ENCODE measurements at regions not wholly inside any gene's neighbourhood (a gene's known extent, or its start where the extent isn't known, plus 50 kb on each side); places are given as distances from the start of the nearest gene placed in this dataset.

DNA sequence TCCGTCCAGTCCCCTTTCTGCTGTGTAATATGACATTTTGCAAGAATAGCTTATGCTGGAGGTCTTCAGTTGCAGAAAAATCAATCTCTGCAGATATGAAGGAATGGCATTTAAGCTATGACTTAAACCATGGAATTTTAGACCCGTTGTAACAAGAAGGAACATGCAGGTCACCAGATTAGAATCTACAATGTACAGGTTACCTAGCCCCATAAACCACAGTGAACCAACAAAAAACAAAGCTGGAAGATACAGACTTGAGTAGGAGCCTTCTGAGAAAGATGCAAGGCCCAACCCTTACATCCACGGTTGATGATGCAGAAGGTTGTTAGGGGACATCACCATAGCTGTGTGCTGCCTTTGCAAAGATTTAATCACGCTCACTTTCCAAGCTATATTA, 132.5 kb downstream of the WT1 start:
- Mint-ChIP-seq H3K27ac (no peak overlapping the region), H3K4me3 (ENCODE audit: low read depth) (no peak overlapping the region), H3K27me3 (ENCODE audit: low read depth) (no peaks in the 10 kb centered on the region), H3K36me3 (ENCODE audit: low read depth) (no peaks in the 10 kb centered on the region), H3K4me1 (ENCODE audit: low read depth) (no peaks in the 10 kb centered on the region), H3K9me3 (no peaks in the 10 kb centered on the region)
- DNase-seq (ENCODE audit: low spot score) = no peak
- intact Hi-C loops (cut with micrococcal nuclease) = no loop called here

DNA sequence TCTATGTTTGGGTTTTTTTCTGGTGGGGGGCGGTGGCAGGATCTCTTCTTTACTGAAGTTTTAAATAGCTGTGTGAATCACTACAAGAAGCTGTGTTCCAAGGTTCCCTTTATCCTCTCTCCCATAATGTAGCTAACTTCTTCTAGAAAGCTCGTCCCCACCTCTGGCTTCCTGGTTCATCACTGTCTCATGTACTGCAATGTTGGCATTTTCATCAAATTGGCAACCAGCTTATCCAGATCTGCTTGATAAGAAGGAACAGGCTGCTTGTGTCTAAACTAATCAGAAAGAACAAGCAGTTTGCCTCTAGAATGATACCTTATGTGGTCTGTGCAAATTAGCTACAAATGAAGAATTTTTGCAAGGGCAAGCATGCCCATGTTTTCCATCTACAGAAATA, 130.8 kb downstream of the WT1 start:
- no peaks in the 10 kb centered on the region for H3K4me1 Mint-ChIP-seq (ENCODE audit: low read depth)
- H3K36me3 Mint-ChIP-seq (ENCODE audit: low read depth) = no peaks in the 10 kb centered on the region
- DNase-seq (ENCODE audit: low spot score) = no peak
- H3K27me3 Mint-ChIP-seq (ENCODE audit: low read depth) = no peaks in the 10 kb centered on the region
- H3K27ac Mint-ChIP-seq = no peak overlapping the region
- intact Hi-C loops (cut with micrococcal nuclease) = no loop called here
- H3K4me3 Mint-ChIP-seq (ENCODE audit: low read depth) = no peak overlapping the region
- H3K9me3 Mint-ChIP-seq = no peaks in the 10 kb centered on the region

DNA sequence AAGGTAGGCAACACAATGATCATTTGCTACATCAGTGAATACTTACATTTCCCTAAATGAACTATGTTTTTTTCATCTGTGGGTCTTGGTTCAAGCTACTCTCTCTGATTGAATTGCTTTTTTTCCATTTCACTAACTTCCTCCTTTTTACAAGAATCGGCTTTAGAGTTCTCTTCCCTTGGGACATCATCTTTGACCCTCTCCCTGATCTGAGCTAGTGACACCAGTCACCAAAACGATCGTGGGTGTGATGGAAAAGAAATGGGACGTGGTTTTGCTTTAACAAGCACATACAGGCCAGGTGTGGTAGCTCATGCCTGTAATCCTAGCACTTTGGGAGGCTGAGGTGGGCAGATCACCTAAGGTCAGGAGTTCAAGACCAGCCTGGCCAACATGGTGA, 129.9 kb downstream of the WT1 start:
- Mint-ChIP-seq H3K9me3 (no peaks in the 10 kb centered on the region), H3K4me1 (ENCODE audit: low read depth) (no peaks in the 10 kb centered on the region), H3K4me3 (ENCODE audit: low read depth) (no peak overlapping the region), H3K36me3 (ENCODE audit: low read depth) (no peaks in the 10 kb centered on the region), H3K27me3 (ENCODE audit: low read depth) (no peaks in the 10 kb centered on the region), H3K27ac (no peak overlapping the region)
- intact Hi-C loops (cut with micrococcal nuclease) = no loop called here
- DNase-seq (ENCODE audit: low spot score) = no peak

DNA sequence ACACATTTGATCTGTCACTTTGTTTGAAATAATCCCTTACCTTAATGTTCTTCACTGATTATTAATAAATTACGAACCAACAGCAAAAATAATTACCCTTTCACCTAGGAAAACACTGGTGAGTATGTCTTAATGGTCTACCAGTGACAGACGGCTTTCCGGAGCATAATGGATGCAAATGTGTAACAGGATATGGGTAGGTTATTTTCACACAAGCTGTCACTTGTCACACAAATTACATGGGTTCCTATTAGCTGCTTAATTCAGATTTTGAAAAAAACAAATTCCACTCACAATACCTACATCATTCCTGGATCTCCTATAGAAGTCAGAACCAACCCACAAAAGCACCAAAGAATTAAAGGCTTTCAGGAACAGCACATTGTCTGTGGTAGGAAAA, 127.9 kb downstream of the WT1 start:
- no peak overlapping the region for H3K27ac Mint-ChIP-seq
- no peak overlapping the region for H3K4me3 Mint-ChIP-seq (ENCODE audit: low read depth)
- intact Hi-C loops (cut with micrococcal nuclease) = no loop called here
- DNase-seq (ENCODE audit: low spot score) = no peak
- no peaks in the 10 kb centered on the region for H3K27me3 Mint-ChIP-seq (ENCODE audit: low read depth)
- H3K36me3 Mint-ChIP-seq (ENCODE audit: low read depth) = no peaks in the 10 kb centered on the region
- no peaks in the 10 kb centered on the region for H3K4me1 Mint-ChIP-seq (ENCODE audit: low read depth)
- H3K9me3 Mint-ChIP-seq = no peaks in the 10 kb centered on the region

DNA sequence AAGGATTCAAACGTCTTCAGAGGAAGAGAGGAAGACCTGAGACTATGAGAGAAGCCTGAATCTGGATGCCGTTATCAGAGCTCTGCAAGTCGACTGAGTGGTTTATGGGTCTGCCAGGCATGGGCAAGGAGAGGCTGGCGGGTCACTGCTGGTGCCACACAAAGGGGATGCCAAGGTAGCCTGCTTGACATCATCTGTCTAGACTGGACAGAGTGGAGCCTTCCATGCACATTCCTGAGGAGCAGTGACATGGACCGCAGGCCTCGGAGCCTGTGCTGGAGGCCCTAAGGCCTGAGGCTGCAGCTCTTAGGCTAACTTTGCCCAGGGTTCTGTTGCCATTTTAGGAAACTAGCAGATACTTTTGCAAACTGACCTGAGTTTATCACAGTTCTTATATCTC, 127.4 kb downstream of the WT1 start:
- H3K4me1 Mint-ChIP-seq (ENCODE audit: low read depth) = no peaks in the 10 kb centered on the region

DNA sequence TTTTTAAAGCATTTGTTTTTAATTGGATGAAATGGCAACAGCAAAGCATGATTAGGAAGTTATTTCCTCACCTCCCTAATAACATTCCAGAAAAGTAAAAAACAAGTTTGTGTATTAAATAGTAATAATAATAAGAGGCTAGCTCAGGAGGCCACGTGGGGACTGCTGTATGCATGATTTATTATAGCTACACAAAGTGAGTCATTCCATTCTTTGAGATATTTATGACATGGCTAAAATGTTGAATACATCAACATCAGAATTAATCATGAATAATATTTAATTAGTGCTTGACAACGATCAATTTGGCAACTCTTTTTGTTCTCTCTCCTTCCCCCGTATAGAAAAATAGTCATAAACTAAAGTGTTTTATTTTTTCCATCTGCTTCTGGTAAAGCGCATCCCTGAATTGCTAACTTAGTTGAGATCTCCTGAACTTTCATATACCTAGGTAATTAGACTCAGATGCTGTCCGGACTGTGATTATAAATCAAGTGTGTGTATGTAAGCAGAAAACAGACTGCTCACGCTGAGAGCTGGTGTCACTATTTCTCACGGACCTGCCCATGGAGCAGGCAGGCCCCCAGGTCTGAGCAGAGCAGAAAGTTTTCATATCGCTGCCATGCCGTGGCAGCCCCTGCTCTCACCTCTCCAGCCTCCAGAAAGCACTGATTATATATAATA, 125.7 kb downstream of the WT1 start:
- Mint-ChIP-seq H3K27ac (no peak overlapping the region), H3K4me1 (ENCODE audit: low read depth) (no peaks in the 10 kb centered on the region), H3K27me3 (ENCODE audit: low read depth) (no peaks in the 10 kb centered on the region), H3K4me3 (ENCODE audit: low read depth) (no peak overlapping the region), H3K9me3 (no peaks in the 10 kb centered on the region), H3K36me3 (ENCODE audit: low read depth) (no peaks in the 10 kb centered on the region)
- no peak for DNase-seq (ENCODE audit: low spot score)
- intact Hi-C loops (cut with micrococcal nuclease) = no loop called here

More for the DNA sequence above, 127.4 kb downstream of the WT1 start:
- H3K27ac Mint-ChIP-seq = no peak overlapping the region
- H3K36me3 Mint-ChIP-seq (ENCODE audit: low read depth) = no peaks in the 10 kb centered on the region
- no peak for DNase-seq (ENCODE audit: low spot score)
- no peaks in the 10 kb centered on the region for H3K27me3 Mint-ChIP-seq (ENCODE audit: low read depth)
- no peak overlapping the region for H3K4me3 Mint-ChIP-seq (ENCODE audit: low read depth)
- no peaks in the 10 kb centered on the region for H3K9me3 Mint-ChIP-seq
- intact Hi-C loops (cut with micrococcal nuclease) = no loop called here

DNA sequence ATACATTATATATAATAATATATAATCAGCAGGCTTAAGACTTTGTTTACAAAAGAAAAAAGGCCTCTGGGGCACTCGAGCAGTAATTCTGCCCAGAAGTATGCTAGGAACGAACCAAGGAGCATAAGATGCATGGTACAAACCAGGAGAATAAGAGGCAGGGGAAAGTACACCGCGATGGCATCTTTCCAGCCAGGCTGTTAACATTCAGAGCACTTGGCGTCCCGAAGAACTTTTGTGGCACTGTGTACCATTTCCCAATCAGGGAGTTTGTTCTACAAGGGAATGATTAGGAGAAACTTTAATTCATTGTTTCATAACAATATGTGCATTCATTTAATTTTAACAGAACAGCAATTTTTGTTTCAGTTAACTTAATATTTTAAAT, 125.1 kb downstream of the WT1 start:
- Mint-ChIP-seq H3K4me3 (ENCODE audit: low read depth) (no peak overlapping the region), H3K36me3 (ENCODE audit: low read depth) (no peaks in the 10 kb centered on the region), H3K4me1 (ENCODE audit: low read depth) (no peaks in the 10 kb centered on the region), H3K27me3 (ENCODE audit: low read depth) (no peaks in the 10 kb centered on the region), H3K9me3 (no peaks in the 10 kb centered on the region), H3K27ac (no peak overlapping the region)
- no peak for DNase-seq (ENCODE audit: low spot score)
- intact Hi-C loops (cut with micrococcal nuclease) = no loop called here

DNA sequence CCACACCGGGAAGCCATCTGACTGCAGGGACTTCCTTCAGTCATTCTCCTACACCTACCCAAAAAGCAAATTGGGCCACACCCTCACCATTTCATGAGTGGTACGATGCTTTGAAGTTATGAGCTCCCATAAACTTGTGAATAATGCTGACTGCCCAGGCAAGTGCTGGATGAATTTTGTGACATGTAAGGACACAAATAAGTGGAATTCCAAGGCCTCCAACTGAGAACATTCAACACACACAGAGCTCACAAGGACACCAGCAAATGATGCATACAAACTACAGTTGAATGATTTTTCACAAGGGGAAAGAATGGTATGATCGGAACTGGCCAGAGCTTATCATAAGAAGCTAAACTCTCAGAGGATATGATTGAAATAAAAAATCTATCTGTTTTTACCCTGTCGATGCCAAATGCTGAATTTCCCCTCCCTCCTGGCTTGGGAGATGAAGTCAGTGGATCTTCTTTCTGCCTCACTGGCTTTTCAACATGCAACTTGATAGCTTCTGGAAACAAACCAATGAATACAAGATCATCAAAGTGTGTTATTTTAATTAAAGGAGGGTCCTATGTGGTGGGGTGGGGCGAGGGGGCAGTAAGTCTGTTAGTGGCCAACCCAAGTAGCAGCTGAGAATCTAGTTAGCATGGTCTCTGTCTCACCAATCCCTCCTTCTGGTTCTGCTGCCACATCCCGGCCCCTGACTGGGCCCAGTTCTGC, 123.8 kb downstream of the WT1 start:
- Mint-ChIP-seq H3K9me3 (no peaks in the 10 kb centered on the region), H3K27me3 (ENCODE audit: low read depth) (no peaks in the 10 kb centered on the region), H3K4me3 (ENCODE audit: low read depth) (no peak overlapping the region), H3K4me1 (ENCODE audit: low read depth) (no peaks in the 10 kb centered on the region), H3K36me3 (ENCODE audit: low read depth) (no peaks in the 10 kb centered on the region), H3K27ac (no peak overlapping the region)
- DNase-seq (ENCODE audit: low spot score) = no peak
- intact Hi-C loops (cut with micrococcal nuclease) = no loop called here

DNA sequence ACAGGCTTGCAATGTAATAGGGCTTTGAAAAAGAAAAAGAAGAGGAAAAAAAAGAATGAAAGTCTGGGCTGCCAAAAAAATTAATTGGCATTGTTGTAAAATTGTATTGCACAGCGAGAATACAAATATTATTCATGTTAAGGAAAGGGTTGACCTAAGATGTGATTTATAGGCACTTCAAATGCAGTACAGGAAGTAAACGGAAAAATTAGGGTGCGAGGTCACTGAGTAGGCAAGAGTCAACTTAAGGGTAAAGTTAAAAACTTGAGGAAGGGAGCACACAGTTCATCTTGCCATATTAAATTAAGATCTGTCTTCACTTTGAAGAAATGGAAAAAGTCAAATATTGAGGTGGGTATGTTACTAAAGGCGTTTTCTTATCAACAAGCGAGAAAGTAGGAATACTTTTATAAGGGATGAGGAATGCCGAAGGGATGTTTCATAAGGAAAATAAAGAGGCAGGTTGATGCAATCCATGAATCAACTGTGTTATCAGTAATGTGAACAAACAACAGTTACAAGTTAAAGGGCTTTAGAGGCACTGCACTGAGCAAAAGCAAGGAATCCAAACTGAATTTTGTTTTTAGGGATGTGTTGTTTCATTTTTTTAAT, 123.0 kb downstream of the WT1 start:
- intact Hi-C loops (cut with micrococcal nuclease) = no loop called here
- Mint-ChIP-seq H3K4me3 (ENCODE audit: low read depth) (no peak overlapping the region), H3K27me3 (ENCODE audit: low read depth) (no peaks in the 10 kb centered on the region), H3K9me3 (no peaks in the 10 kb centered on the region), H3K27ac (no peak overlapping the region), H3K4me1 (ENCODE audit: low read depth) (no peaks in the 10 kb centered on the region), H3K36me3 (ENCODE audit: low read depth) (no peaks in the 10 kb centered on the region)
- DNase-seq (ENCODE audit: low spot score) = no peak

DNA sequence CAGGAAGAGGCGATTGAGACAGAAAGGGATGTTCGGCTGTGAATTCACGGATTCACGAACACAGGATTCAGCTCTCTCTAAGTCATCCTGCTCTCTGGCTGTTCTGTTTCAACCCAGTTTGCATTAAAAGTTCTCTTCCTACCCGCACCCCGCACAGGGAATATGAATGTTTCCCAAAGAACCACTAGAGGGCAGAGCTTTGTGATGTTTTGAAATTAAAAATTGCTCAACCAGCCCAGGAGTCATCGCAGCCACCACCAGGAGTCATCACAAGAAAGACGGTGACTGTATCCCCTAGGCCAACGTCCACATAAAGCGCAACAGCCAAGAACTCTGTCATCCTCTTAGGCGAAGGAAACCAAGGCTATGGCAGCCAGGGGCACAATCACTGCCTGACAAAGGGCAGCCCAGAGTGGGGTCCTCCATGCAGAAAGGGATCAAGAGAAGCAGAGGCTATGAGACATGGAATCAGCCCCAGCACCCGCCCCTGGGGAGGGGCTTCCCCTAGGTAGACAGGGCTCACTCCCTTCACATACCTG, 122.4 kb downstream of the WT1 start:
- Mint-ChIP-seq H3K4me3 (ENCODE audit: low read depth) (no peak overlapping the region), H3K27ac (no peak overlapping the region), H3K4me1 (ENCODE audit: low read depth) (peaks cover 5% of the 10 kb centered on the region), H3K36me3 (ENCODE audit: low read depth) (no peaks in the 10 kb centered on the region), H3K9me3 (no peaks in the 10 kb centered on the region), H3K27me3 (ENCODE audit: low read depth) (no peaks in the 10 kb centered on the region)
- no peak for DNase-seq (ENCODE audit: low spot score)
- intact Hi-C loops (cut with micrococcal nuclease) = no loop called here

DNA sequence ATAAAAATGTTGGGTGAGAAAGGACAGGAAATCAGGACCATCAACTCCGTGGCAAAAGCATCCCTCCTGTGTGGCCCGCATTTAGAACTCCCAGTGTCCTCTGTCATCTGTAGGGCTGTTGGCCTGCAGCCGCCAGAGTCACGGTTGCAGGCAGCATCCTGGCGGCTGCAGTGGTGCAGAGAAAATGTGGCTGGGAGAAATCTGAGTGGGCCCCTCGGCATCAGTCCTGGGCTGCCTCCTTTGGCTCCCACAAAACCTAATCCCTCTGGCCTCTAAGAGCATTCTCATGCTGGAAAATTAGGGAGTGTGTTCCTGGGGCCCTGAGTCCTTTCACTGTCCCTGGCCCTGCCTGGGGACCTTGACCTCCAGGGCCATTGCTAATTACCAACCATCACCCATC, 121.9 kb downstream of the WT1 start:
- Mint-ChIP-seq H3K4me3 (ENCODE audit: low read depth) (no peak overlapping the region), H3K36me3 (ENCODE audit: low read depth) (no peaks in the 10 kb centered on the region), H3K4me1 (ENCODE audit: low read depth) (peaks cover 7% of the 10 kb centered on the region), H3K27me3 (ENCODE audit: low read depth) (no peaks in the 10 kb centered on the region), H3K9me3 (no peaks in the 10 kb centered on the region), H3K27ac (no peak overlapping the region)
- DNase-seq (ENCODE audit: low spot score) = no peak
- intact Hi-C loops (cut with micrococcal nuclease) = no loop called here

DNA sequence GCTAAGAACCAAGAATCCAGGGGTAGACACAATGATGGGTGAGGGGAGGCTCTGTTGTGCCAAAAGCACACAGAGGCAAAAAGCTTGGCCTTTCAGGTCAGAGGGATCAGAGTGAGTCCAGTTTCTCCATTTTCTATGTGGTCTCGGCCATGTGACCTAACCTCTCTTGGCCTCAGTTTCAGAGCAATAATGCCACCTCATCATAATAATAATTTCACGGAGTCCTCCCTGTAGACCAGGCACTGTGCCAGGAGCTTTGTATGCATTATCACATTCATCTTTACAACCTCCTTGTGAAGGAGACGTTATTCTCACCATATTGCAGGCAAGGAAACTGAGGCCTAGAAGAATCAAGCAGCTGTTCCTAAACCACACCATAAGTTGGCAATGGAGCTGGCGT, 120.2 kb downstream of the WT1 start:
- H3K4me3 Mint-ChIP-seq (ENCODE audit: low read depth) = no peak overlapping the region
- H3K9me3 Mint-ChIP-seq = no peaks in the 10 kb centered on the region
- intact Hi-C loops (cut with micrococcal nuclease) = no loop called here
- H3K27ac Mint-ChIP-seq = no peak overlapping the region
- peaks cover 7% of the 10 kb centered on the region for H3K4me1 Mint-ChIP-seq (ENCODE audit: low read depth)
- peaks cover 5% of the 10 kb centered on the region for H3K27me3 Mint-ChIP-seq (ENCODE audit: low read depth)
- no peak for DNase-seq (ENCODE audit: low spot score)
- H3K36me3 Mint-ChIP-seq (ENCODE audit: low read depth) = no peaks in the 10 kb centered on the region

DNA sequence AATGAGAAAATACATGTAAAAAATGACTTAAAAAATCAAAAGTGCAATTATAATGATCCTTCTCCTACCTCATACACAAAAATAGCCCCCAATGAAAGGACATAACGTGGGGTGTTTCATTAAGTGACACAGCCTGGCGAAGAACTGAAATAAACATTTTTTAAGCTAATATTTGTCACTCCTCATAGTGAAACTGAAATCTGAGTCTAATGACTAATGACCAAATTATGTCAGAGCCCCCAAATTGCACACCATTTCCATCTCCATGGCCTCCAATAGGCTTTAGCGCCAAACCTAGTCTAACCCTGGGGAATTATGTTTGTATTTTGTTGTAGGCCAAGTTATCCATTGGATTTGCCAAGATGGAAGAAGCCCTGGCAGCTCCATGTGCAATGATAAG, 119.1 kb downstream of the WT1 start:
- peaks cover 7% of the 10 kb centered on the region for H3K27me3 Mint-ChIP-seq (ENCODE audit: low read depth)
- DNase-seq (ENCODE audit: low spot score) = no peak
- H3K4me3 Mint-ChIP-seq (ENCODE audit: low read depth) = no peak overlapping the region
- H3K4me1 Mint-ChIP-seq (ENCODE audit: low read depth) = peaks cover 7% of the 10 kb centered on the region
- no peaks in the 10 kb centered on the region for H3K9me3 Mint-ChIP-seq
- H3K36me3 Mint-ChIP-seq (ENCODE audit: low read depth) = no peaks in the 10 kb centered on the region
- intact Hi-C loops (cut with micrococcal nuclease) = no loop called here
- peak overlapping the region; percentile 65 for H3K27ac Mint-ChIP-seq

Data from activated T-helper 2 cell treated with anti-CD3 and anti-CD28 coated beads, Interferon-gamma antibody, Interleukin-2, Interleukin-4, amounts not matched to agents 10 μg/mL and 5 μg/mL and 100 μg/mL, durations not matched to agents 14 hours and 24 hours and 36 hours (primary cell).